Fibroblast of upper back skin (primary cell): ENCODE measurements at regions not wholly inside any gene's neighbourhood (a gene's known extent, or its start where the extent isn't known, plus 50 kb on each side); places are given as distances from the start of the nearest gene placed in this dataset.
A peak's percentile ranks its signal among the peaks of the same experiment; 100 is the strongest.
"Not testable (repeated sequence)": the region's sequence is repeated elsewhere in the genome, so short reads cannot be mapped to it uniquely, and the experiment has no call there.

Experiments used
- DNase-seq: peaks from one replicate; pipeline ENCODE4 v3.0.0-alpha.2; 2013

DNA sequence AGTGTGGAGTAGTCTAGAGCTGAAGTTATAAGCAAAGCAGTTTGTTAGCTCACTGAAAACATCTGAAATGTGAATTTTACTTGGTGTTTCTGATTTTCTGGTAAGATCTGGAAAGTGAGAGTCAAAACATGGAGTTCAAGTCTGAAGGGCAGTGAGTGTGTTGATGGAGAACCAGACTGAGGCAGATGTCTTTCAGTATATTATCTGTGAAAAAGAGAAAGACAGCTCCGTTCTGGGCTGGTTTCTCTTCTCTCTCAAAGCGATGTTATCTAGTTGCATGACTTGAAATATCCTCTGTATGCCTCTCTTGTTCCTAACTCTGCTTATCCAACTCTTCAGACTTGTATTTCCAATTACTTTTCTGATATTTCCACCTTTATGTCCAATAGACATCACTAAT, 381.9 kb upstream of the RGS6 start:
- no peak for DNase-seq

GRCh38 chr14:71551291-71551950, 380.8 kb upstream of the RGS6 start:
- DNase-seq, result peak; percentile 94

DNA sequence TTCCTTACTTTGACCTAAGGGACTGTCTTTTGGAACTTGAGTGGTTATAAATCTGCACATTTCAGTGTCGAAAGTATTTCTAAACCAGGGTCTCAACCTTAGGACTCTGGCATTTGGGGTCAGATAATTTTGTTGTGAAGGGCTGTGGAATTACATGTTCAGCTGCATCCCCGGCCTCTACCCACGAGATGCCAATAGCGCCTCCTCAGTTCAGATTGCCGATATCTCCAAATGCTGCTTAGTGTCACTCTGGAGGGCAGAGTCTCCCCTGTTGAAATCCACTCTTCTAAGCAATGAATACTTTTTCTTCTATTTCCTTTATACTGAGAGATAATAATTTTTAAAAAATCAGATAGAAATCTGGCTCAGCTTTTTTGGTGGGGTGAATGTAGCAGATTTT, 379.4 kb upstream of the RGS6 start:
- DNase-seq, result no peak

DNA sequence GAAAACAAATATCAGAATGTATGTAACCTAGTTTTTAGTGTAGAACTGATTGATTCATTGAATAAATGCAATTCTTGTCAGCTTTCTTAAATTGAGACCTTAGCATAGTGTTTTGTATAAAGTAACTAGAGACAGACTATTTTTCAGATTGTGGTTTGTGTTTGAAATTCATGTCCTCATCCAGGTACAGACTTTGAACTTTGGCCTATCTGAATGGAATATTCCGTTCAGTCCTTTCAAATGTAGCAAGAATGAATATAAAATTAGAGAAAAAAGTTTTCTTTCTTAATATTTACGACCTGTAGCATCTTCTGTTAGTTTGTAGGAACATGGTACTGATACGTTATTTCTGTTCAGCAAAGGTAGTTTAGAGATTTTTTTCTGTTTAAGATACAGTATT, 378.4 kb upstream of the RGS6 start:
- DNase-seq, result no peak

DNA sequence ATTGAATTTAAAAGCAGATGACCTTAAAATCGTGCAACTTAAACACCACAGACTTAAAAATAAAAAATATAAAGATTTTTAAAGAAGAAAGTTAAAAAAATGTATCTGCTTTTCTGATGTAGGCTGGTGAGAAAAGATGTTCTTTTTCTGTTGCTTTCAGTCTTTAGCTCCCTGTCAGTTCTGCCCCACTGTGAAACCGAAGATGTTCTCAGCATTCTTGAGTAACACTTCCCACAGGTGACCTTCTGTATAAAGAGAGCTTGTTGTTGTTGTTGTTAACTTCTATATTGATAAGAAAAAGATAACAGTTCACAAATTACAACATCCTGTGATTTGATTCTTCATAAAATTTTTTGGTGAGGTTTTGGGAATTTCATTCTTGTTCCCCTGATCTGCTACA, 377.9 kb upstream of the RGS6 start:
- no peak for DNase-seq

- DNase-seq, result no peak
Measured at GRCh38 chr14:71554959-71555612, 377.1 kb upstream of the RGS6 start.

- peak; percentile 37 for DNase-seq
Measured at GRCh38 chr14:71555654-71556559, 376.3 kb upstream of the RGS6 start.

- no peak for DNase-seq
Measured at GRCh38 chr14:71556730-71557129, 375.5 kb upstream of the RGS6 start.

- no peak for DNase-seq
Measured at GRCh38 chr14:71557351-71557750, 374.9 kb upstream of the RGS6 start.

DNA sequence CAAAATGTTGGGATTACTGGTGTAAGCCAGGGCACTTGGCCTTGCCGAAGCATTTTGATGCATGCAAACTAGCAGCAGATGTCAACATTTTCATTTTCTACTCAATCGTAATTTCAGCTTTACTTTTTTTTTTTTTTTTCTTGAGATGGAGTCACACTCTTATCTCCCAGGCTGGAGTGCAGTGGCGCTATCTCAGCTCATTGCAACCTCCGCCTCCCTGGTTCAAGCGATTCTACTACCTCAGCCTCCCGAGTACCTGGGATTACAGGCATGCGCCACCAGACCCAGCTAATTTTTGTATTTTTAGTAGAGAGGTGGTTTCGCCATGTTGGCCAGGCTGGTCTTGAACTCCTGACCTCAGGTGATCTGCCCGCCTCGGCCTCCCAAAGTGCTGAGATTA, 373.3 kb upstream of the RGS6 start:
- DNase-seq, result not testable (repeated sequence)

DNA sequence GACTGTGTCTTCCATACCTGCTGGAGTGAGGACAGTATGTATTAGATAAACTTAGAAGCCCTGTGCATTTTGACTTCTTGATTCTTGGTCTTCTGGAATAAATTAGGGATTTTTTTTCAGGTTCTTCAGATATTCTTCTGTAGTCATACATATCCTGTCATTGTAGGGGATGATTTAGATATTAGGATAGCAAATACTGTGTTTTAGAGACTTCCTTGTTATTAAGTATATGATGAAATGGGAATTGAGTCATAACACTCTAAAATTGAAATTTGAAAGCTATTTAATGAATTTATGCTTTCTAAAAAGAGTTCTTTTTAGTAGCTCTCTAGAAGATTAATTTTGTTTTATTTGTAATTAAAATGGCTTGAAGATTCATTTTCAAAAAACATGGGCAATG, 371.5 kb upstream of the RGS6 start:
- no peak for DNase-seq

DNA sequence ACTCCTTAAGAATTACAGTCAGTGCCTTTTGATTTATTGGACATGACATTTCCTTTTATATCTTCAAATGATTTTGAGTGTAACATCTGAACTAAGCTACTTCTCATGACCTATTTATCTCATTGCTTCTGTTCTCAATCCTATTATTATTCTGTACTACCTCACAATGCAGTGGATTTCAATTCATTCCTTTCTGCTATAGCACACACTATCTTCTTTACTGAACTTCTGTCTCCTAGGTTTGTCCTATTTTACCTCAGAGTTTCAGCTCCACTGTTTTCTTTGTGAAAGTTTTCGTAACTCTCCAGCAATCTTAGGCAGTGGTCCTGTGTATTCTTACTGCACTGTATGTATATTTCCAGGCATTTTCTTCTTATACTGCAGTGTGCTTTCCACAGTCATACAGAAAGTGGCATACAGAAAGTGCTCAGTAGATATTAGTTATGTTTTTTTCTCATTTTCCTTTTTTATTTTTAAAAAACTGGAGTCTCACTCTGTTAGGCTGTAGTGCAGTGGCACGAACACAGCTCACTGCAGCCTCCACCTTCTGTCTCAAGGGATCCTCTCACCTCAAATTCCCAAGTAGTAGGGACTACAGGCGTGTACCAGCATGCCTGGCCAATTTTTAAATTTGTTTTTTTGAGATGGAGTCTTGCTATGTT, 368.6 kb upstream of the RGS6 start:
- DNase-seq, result no peak

GRCh38 chr14:71566276-71566675, 366.0 kb upstream of the RGS6 start:
- no peak for DNase-seq

- not testable (repeated sequence) for DNase-seq
Measured at GRCh38 chr14:71567499-71568133, 364.6 kb upstream of the RGS6 start.

GRCh38 chr14:71574976-71575375, 357.3 kb upstream of the RGS6 start:
- peak; percentile 91 for DNase-seq

DNA sequence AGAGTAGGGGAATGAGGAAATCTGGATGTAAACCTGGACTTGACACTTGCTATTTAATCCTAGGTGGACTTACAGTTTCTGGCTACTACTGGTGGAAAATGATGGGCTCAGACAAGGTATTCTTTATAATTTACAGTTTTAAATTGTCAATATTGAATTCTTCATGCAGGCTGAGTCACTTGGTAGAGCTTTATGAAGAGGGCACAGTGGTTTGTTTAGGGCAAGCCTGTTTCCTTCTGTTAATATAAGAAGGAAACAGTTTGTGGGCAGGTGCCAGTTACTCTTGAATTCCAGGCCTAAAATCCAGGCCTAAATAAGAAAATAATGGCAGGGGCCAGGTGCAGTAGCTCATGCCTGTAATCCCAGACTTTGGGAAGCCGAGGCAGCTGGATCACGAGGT, 355.8 kb upstream of the RGS6 start:
- no peak for DNase-seq

DNA sequence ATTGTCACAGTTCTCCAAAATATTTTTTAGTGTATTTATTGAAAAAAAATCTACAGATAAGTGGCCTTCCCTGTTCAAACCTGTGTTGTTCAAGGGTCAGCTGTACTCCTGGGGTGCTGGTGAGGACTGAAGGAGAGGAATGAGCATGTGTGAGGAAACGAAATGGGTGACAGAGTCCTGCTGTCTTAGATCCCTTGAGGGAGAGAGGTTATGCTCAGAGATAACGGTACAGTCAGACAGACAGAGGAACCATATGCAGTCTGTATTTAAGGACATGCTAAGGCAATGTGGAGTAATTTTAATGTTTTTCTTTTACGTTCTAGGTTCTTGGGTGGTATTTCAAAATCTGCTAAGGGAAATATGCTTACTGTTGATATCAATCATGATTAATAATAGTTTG, 352.9 kb upstream of the RGS6 start:
- DNase-seq, result no peak

DNA sequence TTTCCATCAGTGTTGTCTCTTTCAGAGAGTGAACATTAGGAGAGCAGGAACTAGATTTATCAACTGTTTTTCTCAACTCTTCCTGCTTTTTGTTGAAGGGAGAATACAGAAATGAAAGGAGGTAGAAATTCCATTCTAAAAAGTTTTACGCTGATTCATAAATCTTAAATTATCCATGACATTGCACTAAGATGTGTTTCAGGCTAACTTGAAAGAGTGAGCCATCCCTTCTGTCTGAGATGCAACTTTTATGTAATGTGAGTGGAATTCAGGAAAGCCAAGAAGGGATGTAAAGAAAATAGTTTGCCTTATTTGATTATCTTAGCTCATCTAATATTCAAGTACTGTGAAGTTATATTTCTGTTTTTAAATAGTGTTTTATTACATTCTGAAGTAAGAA, 349.5 kb upstream of the RGS6 start:
- peak; percentile 93 for DNase-seq

GRCh38 chr14:71583194-71583593, 349.0 kb upstream of the RGS6 start:
- peak; percentile 61 for DNase-seq

DNA sequence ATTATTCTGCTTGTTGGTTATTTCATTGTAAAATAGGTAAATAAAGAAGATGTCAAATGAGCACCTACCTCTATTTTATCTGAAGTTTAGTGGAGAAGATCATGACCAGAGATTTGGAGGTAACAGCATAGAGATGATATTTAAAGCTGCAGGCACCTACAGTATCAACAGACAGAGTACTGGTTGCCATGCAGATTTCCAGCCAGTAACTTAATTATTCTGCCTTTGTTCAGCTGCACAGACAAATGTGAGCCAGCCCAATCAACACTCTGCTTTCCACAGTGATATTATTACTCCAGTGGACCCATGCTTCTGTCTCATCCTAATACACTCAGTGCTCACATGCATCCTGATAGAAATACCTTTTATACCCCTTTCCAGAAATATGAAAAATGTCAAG, 348.5 kb upstream of the RGS6 start:
- no peak for DNase-seq

DNA sequence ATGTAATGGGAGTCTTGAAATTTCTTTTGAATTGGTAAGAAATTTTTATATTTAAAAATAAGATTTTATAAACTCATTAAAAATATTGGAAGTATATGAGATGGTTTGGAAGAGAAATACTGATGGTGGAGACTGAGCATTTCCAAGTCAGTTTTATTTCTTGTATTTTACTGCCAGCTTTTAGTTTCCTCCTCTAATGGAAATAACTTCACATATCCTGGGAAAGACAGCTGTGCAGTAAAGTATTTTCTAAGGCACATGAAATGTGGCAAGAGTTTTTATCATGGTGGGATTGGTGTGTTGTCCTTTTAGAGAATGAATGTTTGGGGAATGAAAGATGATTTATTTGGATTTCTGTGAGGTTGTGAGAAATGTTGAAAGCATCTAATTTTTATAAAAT, 346.9 kb upstream of the RGS6 start:
- no peak for DNase-seq

DNA sequence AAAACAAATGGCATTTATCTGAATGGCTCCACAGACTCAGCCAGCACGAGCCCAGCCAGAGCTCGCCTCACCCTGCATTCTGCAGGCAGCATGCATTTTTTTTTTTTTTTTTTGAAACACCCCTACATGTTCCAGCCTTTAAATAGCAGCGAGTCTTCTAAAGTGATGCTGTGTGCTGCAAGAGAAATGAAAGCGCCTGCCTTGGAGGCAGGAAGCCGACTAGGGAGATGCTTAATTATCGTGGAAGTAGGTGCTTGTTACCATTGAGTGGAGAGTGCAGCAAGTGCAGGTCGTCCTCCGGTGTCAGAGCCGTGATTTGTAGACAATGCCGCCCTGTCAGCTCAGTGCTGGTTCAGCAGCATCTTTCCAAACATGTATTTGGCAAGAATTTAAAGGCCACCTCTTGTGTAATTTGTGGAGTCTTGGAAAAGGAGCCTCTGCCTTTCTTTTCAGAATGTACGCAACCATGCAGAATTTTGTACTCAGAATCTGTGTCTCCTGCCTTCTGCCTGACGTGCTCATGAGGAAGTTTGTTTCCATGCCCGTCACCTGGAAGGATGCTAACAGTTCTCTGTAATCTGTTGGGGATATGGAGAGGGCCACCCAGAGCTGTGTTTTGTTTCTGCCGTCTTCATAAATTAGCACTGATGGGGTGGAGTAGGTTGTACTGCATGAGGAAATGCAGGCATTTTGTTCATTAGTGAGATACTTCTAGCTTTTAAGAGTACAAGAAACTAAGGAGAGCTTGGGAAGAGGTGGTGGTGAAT, 345.9 kb upstream of the RGS6 start:
- peak; percentile 60 for DNase-seq
